ENCODE measurements at regions not wholly inside any gene's neighbourhood (a gene's known extent, or its start where the extent isn't known, plus 50 kb on each side); places are given as distances from the start of the nearest gene placed in this dataset.

- TF ChIP-seq CTCF (IDR thresholded peaks at IDR 0.05; ENCODE audit: borderline replicate concordance, extremely low read depth, low read length, poor library complexity, severe bottlenecking) (no peak), EZH2 (IDR thresholded peaks at IDR 0.05; ENCODE audit: borderline replicate concordance, low read depth, low read length, severe bottlenecking) (no peak)
Measured at GRCh38 chr11:28442131-28442530, 333.9 kb downstream of the METTL15 start.

Data from DND-41 (cell line).